Peyer's patch (tissue), 4 donors: ENCODE measurements at regions not wholly inside any gene's neighbourhood (a gene's known extent, or its start where the extent isn't known, plus 50 kb on each side); places are given as distances from the start of the nearest gene placed in this dataset.

Experiments
- POLR2A ChIP-seq, 2 donors: fragments of 450-650 bp; IDR thresholded peaks; one replicate each; pipeline ENCODE4 v1.5.1; 2017; ENCODE audit warnings: antibody characterized with exemption in 2 of 2, mild to moderate bottlenecking in 2 of 2, moderate library complexity in 2 of 2
- TF ChIP-seq, protein P1 (sequence below), 6 experiments: fragments of 450-650 bp in 4 of 6; fragments of 200-600 bp in 2 of 6; sonication (generic) in 1 of 6; IDR thresholded peaks; one replicate each; pipeline ENCODE4 v1.5.1; 2017 to 2019; ENCODE audit warnings: antibody characterized with exemption in 6 of 6, mild to moderate bottlenecking in 3 of 6, moderate library complexity in 1 of 6

DNA sequence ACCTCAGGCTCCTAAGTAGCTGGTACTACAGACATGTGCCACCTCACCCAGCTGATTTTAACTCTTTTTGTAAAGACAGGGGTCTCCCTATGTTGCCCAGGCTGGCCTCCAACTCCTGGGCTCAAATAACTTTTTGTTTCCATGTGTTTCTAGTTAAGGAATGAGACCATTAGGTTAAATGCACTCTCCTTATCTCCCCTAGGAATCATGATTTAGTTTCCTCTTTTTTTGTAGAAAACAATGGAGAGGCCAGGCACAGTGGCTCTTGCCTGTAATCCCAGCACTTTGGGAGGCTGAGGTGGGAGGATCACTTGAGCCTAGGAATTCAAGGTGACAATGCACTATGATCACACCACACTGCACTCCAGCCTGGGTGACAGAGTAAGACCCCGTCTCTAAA is 198.8 kb upstream of the C2CD4B start:
- TF ChIP-seq, protein P1, sequence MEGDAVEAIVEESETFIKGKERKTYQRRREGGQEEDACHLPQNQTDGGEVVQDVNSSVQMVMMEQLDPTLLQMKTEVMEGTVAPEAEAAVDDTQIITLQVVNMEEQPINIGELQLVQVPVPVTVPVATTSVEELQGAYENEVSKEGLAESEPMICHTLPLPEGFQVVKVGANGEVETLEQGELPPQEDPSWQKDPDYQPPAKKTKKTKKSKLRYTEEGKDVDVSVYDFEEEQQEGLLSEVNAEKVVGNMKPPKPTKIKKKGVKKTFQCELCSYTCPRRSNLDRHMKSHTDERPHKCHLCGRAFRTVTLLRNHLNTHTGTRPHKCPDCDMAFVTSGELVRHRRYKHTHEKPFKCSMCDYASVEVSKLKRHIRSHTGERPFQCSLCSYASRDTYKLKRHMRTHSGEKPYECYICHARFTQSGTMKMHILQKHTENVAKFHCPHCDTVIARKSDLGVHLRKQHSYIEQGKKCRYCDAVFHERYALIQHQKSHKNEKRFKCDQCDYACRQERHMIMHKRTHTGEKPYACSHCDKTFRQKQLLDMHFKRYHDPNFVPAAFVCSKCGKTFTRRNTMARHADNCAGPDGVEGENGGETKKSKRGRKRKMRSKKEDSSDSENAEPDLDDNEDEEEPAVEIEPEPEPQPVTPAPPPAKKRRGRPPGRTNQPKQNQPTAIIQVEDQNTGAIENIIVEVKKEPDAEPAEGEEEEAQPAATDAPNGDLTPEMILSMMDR (IDR thresholded peaks at IDR 0.05), result no peak
- no peak for TF ChIP-seq POLR2A (IDR thresholded peaks at IDR 0.05)
